Activated CD8-positive, alpha-beta memory T cell treated with anti-CD3 and anti-CD28 coated beads for 24 hours (primary cell): ENCODE measurements at regions not wholly inside any gene's neighbourhood (a gene's known extent, or its start where the extent isn't known, plus 50 kb on each side); places are given as distances from the start of the nearest gene placed in this dataset.
"Not testable (repeated sequence)": the region's sequence is repeated elsewhere in the genome, so short reads cannot be mapped to it uniquely, and the experiment has no call there.

Experiments
- DNase-seq: peaks from one replicate; pipeline ENCODE4 v3.0.0-alpha.2; 2020

DNA sequence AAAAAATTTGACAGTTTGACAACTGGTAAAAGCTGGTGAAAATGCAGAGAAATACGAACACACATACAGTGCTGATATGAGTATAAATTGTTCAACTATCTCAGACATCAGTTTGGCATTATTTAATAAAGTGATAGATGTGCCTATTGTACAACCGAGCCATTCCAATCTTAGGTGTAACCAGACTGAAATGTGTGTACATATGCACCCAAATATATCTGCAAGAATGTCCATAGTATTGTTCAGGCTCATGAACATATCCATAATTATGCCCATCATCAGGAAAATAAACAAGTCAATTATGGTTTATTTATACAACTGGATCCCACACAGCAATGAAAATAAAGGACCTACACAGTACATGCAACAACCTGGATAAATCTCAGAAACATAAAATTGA lies 188.9 kb upstream of the DDX53 start:
- DNase-seq, result no peak

DNA sequence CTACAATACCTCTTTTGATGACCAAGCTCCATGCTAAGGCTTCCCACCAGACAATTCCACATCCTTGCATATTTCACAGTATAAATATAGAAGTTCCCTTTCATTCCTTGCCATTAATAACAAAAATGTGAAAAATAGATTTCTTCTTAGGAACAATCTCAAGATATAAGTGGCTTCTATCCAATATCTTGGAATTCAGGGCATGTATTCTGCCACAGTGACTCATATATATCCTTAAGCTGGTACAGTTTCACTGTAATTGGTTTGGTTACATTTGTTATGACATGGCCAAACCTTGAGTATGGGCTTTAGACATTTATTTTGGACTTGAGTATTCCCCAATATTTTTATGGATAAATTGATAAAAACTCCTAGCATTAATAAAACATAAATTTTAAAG lies 181.7 kb upstream of the DDX53 start:
- DNase-seq, result no peak

DNA sequence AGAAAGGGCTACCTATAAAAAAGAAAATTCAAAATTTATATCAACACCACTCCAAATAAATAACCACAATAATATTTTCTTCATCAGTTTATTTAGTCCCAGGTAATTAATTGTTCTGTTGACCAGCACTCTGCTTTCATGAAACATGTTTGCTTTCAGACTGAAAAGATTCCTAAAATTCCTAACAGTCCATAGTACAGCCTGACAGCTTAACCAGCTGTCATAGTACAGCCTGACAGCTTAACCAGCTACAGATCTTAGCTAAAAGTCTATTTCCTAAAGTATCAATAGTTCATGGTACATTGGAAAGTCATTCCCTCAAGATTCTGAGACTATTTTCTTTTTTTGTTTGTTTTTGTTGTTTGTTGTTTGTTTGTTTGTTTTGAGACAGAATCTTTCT lies 144.1 kb upstream of the DDX53 start:
- no peak for DNase-seq

DNA sequence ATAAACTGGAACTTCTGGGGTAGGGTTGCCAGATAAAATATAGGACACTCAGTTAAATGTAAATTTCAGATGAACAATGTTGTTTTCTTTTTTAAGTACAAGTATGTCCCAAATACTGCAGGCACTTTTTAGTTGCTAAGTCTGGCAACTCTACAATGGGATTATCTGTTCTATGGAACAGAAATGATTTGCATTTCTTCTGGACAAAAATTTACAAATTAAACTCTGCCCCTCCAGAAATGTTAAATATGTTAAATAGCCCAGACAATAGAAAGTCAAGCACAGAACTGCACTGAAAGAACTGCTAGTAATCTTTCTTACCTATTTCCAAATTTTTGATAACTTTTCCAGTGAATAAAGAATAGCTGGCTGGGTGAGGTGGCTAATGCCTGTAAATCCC lies 140.1 kb upstream of the DDX53 start:
- DNase-seq, result no peak

DNA sequence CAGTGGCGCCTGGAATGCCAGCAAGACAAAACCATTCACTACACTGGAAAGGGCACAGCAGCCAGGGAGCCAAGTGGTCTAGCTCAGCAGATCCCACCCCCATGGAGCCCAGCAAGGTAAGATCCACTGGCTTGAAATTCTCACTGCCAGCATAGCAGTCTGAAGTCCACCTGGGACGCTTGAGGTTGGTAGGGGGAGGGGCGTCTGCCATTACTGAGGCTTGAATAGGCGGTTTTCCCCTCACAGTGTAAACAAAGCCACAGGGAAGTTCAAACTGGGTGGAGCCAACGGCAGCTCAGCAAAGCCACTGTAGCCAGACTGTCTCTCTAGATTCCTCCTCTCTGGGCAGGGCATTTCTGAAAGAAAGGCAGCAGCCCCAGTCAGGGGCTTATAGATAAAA lies 133.0 kb upstream of the DDX53 start:
- not testable (repeated sequence) for DNase-seq

DNA sequence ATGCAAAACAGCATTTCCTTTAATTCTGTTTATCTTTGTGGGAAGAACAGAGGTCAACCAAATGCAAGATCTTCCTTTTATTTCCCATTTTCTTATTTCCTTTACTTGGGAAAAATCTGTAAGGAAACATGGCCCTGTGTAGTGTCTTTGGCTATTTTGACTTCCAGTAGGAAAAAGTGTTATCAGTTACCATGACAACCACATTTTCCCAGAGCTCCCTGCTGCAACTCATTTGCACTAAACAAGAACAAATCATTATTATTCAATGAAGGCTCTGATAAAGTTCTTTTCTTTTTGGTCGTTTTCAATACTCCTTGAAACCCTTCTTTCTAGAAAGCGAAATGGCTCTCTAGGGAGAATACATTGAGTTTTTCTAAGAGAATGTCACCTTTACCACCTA lies 117.2 kb upstream of the DDX53 start:
- DNase-seq, result no peak

DNA sequence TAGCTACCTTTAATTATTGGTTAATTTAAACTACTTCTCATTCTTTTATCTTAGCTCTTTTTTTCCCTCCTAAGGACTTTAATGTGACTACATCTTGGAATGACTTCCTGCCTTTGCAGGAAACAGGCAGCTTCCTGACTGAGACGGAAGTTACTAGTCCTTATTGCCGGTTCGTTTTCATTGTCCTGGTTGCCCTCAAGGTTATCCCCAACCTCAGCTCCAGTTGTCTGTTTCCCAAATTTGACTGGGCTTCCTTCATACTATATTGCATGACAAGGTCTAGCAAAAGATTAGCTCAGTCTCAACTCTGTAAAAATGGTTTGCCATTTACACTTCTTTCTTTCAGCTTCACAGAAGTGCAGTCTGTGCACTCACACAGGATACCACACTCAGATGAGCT lies 109.9 kb upstream of the DDX53 start:
- no peak for DNase-seq

DNA sequence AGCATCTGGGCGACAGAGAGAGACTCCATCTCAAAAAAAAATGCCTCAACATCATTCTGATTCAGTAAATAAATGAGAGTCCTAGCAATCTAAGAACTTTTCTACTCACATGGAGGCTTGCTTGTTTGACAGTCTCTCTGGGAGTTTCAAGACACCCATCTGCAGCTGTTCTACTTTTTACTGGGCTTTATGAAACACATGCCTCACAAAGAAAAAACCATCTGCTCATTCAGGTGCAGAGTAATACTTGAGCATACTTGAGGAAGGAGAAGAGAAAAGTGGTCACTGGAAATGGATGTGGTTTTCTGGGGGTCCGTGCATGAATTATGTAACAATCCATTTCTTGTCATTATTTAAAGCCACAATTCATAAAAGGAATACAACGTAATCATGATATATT lies 87.1 kb upstream of the DDX53 start:
- DNase-seq, result no peak

DNA sequence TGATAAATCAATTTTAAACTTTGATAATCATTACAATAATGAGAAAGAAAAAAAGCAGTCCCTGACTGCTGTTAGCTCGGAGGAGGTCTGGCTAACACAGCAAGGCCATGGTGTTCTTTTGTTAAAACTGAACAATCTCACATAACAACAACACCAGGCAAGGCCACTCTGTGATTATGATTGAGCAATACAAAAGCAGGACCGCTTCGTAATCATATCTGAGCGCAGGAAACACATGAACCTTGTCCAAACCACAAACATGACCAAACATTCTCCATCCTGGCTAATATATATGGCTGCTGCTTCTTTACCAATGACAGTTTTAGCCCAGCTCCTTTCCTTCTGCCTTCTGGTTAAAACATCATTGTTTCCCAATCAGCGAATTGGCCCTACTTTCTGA lies 76.8 kb upstream of the DDX53 start:
- DNase-seq, result no peak

DNA sequence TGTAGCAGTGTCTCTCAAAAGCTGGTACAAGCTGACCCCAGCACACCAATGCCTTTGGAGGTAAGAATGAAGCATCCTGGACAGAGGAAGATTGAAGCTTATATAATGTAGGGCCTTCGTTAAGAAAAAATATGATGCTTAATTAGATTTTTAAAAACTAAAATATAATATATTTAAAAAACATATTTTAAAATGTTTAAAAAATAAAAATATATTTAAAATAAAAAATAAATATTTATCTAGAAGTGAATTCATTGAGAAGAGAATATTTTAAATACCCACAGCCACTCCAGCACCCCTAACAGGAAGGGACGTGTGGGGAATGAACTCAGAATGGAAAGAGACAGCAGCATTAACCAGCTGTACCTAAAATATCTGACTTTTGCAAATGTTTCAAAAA lies 65.1 kb upstream of the DDX53 start:
- DNase-seq, result no peak

DNA sequence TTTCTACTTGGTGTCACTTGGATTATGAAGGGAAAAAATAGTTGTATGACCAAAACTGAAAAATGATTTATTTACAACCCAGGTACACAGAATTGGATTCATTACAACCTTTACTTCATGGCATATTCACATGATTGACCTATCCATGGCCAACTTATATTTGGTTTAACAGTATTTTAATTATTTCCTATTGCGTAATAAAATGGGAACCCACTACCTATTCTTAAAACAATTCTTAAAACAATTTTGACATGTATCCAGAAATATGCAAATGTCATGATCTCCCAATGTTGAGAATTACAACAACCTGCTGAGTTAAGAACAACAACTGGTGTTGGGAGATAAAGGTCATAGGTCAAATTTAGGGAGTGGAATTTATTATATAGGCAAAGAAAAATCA lies 54.8 kb upstream of the DDX53 start:
- DNase-seq, result no peak
